ENCODE measurements at regions not wholly inside any gene's neighbourhood (a gene's known extent, or its start where the extent isn't known, plus 50 kb on each side); places are given as distances from the start of the nearest gene placed in this dataset.
"Not testable (repeated sequence)": the region's sequence is repeated elsewhere in the genome, so short reads cannot be mapped to it uniquely, and the experiment has no call there.

GRCh38 chr6:68233623-68234022 lies 401.5 kb upstream of the ADGRB3 start:
- DNase-seq, result no peak

GRCh38 chr6:68229566-68229965 lies 405.5 kb upstream of the ADGRB3 start:
- DNase-seq, result no peak

GRCh38 chr6:68226460-68226859 lies 408.6 kb upstream of the ADGRB3 start:
- no peak for DNase-seq

GRCh38 chr6:68225729-68226128 lies 409.4 kb upstream of the ADGRB3 start:
- DNase-seq, result no peak

GRCh38 chr6:68211242-68211795 lies 423.8 kb upstream of the ADGRB3 start:
- no peak for DNase-seq

- not testable (repeated sequence) for DNase-seq
These were observed 427.5 kb upstream of the ADGRB3 start for GRCh38 chr6:68207612-68208011.

- no peak for DNase-seq
These were observed 434.2 kb upstream of the ADGRB3 start for GRCh38 chr6:68200929-68201328.

DNA sequence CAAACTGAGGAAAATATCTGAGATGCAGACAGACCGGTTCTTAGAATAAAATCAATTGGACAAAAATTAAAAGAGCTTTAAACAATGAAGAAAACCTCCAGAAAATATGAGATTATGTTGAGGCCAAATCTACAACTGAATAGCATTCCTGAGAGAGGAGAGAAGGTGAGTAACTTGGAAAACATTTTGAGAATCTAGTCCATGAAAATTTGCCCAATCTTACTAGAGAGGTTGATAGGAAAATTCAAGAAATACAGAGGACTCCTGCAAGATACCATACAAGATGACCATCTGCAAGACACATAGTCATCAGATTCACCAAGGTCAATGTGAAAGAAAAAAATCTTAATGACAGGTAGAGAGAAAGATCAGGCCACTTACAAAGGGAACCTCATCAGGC lies 437.7 kb upstream of the ADGRB3 start:
- DNase-seq, result no peak

DNA sequence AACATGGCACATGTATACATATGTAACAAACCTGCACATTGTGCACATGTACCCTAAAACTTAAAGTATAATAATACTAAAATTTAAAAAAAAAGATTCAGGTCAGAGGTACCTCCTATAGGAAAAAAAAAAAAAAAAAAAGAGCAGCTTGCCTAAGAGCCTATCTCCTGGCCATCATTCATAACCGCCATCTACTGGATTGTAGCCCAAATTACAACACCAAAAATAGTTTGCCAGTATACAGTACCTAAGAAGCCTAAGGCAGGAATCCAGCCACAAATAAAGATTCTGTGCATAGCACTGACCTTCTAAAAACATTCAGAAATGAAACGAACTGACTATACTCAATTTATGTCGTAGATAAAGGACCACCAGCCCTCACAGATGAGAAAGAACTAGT lies 438.4 kb upstream of the ADGRB3 start:
- no peak for DNase-seq

DNA sequence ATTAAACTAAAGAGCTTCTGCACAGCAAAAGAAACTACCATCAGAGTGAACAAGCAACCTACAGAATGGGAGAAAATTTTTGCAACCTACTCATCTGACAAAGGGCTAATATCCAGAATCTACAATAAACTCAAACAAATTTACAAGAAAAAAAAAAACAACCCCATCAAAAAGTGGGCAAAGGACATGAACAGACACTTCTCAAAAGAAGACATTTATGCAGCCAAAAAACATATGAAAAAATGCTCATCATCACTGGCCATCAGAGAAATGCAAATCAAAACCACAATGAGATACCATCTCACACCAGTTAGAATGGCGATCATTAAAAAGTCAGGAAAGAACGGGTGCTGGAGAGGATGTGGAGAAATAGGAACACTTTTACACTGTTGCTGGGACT lies 439.3 kb upstream of the ADGRB3 start:
- not testable (repeated sequence) for DNase-seq

GRCh38 chr6:68194846-68195478 lies 440.1 kb upstream of the ADGRB3 start:
- DNase-seq, result no peak

DNA sequence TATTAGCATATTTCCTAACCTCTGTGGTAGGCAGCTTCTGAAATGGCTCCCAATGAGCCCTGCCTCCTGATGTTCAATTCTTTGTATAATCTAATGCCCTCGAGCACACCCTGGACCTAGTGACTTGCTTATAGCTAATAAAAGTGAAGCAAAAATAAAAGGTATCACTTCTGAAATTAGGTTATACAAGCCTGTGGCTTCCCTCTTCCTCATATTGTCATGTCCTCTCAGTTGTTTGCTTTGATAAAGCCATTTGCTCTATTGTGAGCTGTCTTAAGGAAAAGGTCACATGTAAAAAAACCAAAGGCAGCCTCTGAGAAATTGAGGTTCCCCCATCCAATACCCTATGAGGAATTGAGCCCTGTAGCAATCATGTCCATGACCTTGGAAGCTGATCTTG lies 442.1 kb upstream of the ADGRB3 start:
- DNase-seq, result no peak

- DNase-seq, result no peak
These were observed 445.8 kb upstream of the ADGRB3 start for GRCh38 chr6:68189217-68189815.

- no peak for DNase-seq
These were observed 448.2 kb upstream of the ADGRB3 start for GRCh38 chr6:68186870-68187269.

DNA sequence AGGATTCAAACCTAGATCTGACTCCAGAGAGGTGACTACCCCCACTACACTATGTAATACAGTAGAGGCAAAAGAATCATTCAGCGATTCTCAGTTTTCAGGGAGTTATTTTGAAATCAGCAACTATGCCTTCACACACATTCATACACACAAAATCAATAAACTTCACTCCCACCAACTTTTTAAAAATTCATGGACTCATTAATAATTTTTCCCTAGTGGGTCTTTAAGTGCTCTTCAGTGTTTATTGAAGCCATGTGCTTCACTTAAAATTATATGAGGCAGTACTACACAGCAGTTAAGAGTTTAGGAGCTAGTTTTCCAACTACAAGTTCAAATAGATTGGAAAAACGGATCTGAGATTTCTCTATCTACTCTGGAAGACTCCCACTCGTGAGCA lies 452.7 kb upstream of the ADGRB3 start:
- no peak for DNase-seq

- DNase-seq, result not testable (repeated sequence)
These were observed 454.1 kb upstream of the ADGRB3 start for GRCh38 chr6:68181027-68181426.

DNA sequence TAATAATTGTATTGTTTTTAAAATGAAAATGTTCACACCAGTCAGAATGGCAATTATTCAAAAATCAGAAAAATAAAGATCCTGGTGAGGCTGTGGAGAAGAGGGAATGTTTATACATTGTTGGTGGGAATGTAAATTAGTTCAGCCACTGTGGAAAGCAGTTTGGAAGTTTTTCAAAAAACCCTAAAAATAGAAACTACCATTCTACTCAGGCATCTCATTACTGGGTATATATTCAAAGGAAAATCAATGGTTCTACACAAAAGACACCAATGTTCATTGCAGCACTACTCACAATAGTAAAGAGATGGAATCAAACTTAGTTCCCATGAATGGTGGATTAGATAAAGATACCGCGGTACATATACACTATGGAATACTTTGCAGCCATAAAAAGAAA lies 461.5 kb upstream of the ADGRB3 start:
- no peak for DNase-seq

DNA sequence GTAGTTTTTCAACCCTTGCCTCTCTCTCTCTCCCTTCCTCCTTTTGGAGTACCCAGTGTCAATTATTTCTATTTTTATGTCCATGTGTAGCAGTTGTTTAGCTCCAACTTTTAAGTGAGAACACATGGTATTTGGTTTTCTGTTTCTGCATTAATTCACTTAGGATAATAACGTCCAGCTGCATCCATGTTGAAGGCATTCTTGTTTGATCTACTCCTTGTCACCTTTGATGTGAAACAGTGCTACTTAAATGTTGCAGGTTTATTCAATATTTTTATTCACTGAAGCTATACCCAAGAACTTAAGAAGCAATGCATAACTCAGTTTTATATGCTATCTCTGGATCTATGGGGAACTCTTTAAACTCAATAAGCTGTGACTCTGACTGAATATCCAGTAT lies 465.2 kb upstream of the ADGRB3 start:
- no peak for DNase-seq

DNA sequence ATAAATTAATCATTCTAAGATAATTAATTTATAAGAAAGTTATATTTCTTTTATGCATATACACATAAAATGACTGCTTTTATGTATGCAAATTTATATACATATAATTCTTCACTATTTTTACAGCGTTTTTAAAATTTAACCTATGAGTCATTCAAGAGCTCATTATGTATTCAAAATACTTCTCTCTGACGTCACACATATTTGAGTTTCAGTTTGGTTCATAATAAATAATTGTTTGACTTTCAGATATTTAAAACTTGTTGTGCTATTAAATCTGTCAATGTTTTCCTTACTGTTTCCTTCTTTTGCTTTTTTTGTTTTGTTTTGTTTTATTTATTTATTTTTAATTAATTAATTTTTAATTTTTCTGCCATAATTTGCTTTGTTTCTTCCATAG lies 467.5 kb upstream of the ADGRB3 start:
- DNase-seq, result no peak

GRCh38 chr6:68160812-68161211 lies 474.3 kb upstream of the ADGRB3 start:
- DNase-seq, result not testable (repeated sequence)

DNA sequence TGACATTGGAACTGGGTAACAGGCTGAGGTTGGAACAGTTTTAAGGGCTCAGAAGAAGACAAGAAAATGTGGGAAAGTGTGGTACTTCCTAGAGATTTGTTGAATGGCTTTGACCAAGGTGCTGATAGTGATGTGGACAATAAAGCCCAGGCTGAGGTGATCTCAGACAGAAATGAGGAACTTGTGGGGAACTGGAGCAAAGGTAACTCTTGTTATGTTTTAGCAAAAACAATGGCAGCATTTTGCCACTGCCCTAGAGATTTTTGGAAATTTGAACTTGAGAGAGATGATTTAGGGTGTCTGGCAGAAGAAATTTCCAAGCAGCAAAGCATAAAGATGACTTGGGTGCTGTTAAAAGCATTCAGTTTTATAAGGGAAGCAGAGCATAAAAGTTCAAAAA lies 474.7 kb upstream of the ADGRB3 start:
- DNase-seq, result no peak

DNA sequence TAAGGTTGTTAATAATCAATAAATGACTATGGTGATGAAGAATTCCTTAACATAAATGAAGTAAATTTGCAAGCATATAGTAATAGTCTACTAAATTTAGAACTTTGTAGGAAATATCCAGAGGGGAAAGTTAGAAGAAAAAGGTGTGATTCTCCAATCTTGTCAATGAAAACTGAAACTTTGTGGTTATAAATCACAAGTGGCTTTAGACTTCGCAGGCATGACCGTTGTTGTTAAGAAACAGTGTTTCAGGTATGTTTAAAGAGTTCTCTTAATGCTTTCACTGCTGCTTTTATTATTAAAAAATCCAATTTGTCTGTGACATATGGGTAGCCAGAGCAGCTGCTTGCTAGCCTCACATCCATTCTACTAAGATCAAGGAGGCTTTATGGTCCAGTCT lies 475.6 kb upstream of the ADGRB3 start:
- no peak for DNase-seq

DNA sequence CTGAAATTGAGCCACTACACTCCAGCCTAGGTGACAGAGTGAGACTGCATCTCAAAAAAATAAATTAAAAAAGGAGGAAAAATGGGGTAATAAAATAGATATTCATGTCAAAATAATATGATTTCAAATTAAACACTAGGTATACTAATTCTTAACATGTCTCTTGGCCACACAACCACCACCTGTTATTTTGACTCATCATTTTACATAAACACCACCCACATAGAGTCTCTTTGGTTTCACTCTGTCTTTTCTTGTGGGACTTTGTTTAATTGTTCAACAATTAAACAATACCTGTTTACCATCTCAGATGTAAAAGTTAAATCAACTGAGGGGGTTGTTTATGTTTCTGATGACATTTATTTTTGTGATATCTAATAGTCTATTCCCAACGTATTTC lies 476.8 kb upstream of the ADGRB3 start:
- DNase-seq, result no peak

GRCh38 chr6:68144667-68145066 lies 490.4 kb upstream of the ADGRB3 start:
- no peak for DNase-seq

DNA sequence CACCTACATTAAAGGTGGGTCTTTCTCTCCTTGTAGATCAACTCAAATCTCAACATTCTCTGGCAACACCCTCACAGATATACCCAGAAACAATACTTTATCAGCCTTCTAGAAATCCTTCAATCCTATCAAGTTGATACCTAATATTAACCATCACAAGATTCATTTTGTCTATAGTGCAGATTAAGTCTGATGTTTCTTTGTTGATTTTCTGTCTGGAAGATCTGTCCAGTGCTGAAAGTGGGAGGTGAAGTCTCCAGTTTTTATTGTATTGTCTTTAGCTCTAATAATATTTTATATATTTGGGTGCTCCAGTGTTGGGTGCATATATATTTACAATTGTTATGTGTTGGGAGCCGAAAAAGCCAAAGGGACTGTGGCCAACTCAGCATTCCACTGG lies 493.9 kb upstream of the ADGRB3 start:
- no peak for DNase-seq
